ENCODE measurements at regions not wholly inside any gene's neighbourhood (a gene's known extent, or its start where the extent isn't known, plus 50 kb on each side); places are given as distances from the start of the nearest gene placed in this dataset.
"Not testable (repeated sequence)": the region's sequence is repeated elsewhere in the genome, so short reads cannot be mapped to it uniquely, and the experiment has no call there.

- H3K27me3 ChIP-seq, result no peaks in the 10 kb centered on the region
- intact Hi-C loops (cut with DNase I), result no loop called here
- peaks cover 0 to 14% (median 0%) of the 10 kb centered on the region in 11 donors for H3K9me3 ChIP-seq
- no peak overlapping the region for H3K27ac ChIP-seq
- no peak for DNase-seq
- H3K4me1 ChIP-seq, result no peaks in the 10 kb centered on the region
- WGBS, 2 donors, result 51 to 75% methylated on average over 3 of the region's 3 CpGs
- no peak for TF ChIP-seq CTCF (IDR thresholded peaks at IDR 0.05)
- ATAC-seq, result no peak
- no peak overlapping the region for H3K4me3 ChIP-seq
- H3K36me3 ChIP-seq, result no peaks in the 10 kb centered on the region
Measured at GRCh38 chr5:25330721-25331120, 685.9 kb upstream of the CDH10 start.

GRCh38 chr5:25327172-25327571, 682.4 kb upstream of the CDH10 start:
- intact Hi-C loops (cut with DNase I), result no loop called here
- 76 to 77% methylated on average over 2 of the region's 2 CpGs for WGBS, 2 donors
- H3K27me3 ChIP-seq, result no peaks in the 10 kb centered on the region
- no peak for TF ChIP-seq CTCF (IDR thresholded peaks at IDR 0.05)
- H3K36me3 ChIP-seq, result no peaks in the 10 kb centered on the region
- no peak for DNase-seq
- no peak overlapping the region for H3K27ac ChIP-seq
- no peak for ATAC-seq
- peaks cover 0 to 10% (median 0%) of the 10 kb centered on the region in 11 donors for H3K9me3 ChIP-seq
- no peak overlapping the region for H3K4me3 ChIP-seq
- H3K4me1 ChIP-seq, result no peaks in the 10 kb centered on the region

GRCh38 chr5:25301836-25302235, 657.1 kb upstream of the CDH10 start:
- H3K27ac ChIP-seq, result no peak overlapping the region
- TF ChIP-seq CTCF (IDR thresholded peaks at IDR 0.05), result no peak
- H3K9me3 ChIP-seq, result peaks cover 0 to 9% (median 0%) of the 10 kb centered on the region in 11 donors
- ATAC-seq (no peak), DNase-seq (no peak)
- no peak overlapping the region for H3K4me3 ChIP-seq
- intact Hi-C loops (cut with DNase I), result no loop called here
- H3K4me1 ChIP-seq, result no peaks in the 10 kb centered on the region
- no peaks in the 10 kb centered on the region for H3K36me3 ChIP-seq
- no peaks in the 10 kb centered on the region for H3K27me3 ChIP-seq
- WGBS, 2 donors, result 79 to 83% methylated on average over 2 of the region's 2 CpGs

GRCh38 chr5:25295067-25295466, 650.3 kb upstream of the CDH10 start:
- no peaks in the 10 kb centered on the region for H3K27me3 ChIP-seq
- no peaks in the 10 kb centered on the region for H3K4me1 ChIP-seq
- no peak for TF ChIP-seq CTCF (IDR thresholded peaks at IDR 0.05)
- no peak overlapping the region for H3K27ac ChIP-seq
- ATAC-seq (no peak), DNase-seq (no peak)
- intact Hi-C loops (cut with DNase I), result no loop called here
- no peak overlapping the region for H3K4me3 ChIP-seq
- H3K9me3 ChIP-seq, result peaks cover 0 to 30% (median 0%) of the 10 kb centered on the region in 11 donors
- H3K36me3 ChIP-seq, result no peaks in the 10 kb centered on the region
- WGBS, 2 donors, result 73% methylated on average over 3 of the region's 3 CpGs

- H3K27me3 ChIP-seq; intact Hi-C loops (cut with DNase I); H3K4me3 ChIP-seq; H3K4me1 ChIP-seq; H3K36me3 ChIP-seq; DNase-seq; ATAC-seq; H3K27ac ChIP-seq: not testable (repeated sequence)
- peaks cover 0 to 35% (median 3%) of the 10 kb centered on the region in 11 donors for H3K9me3 ChIP-seq
- WGBS, 2 donors, result 95 to 100% methylated on average over 2 of the region's 2 CpGs
Measured at GRCh38 chr5:25289766-25290165, 645.0 kb upstream of the CDH10 start.

Measured in heart right ventricle (tissue), 16 donors.